Adrenal gland (tissue), 9 donors: ENCODE measurements at regions not wholly inside any gene's neighbourhood (a gene's known extent, or its start where the extent isn't known, plus 50 kb on each side); places are given as distances from the start of the nearest gene placed in this dataset.

Experiments
- DNase-seq, 7 donors: peaks; one replicate each; pipeline ENCODE4 v3.0.0-alpha.2; 2019 to 2020
- H3K27ac ChIP-seq, 5 donors: fragments of 200-600 bp; sonication (generic) in 4 of 5; 1 replicate in 3 of 5; 2 replicates in 2 of 5; pipeline versions ENCODE4 v1.5.1 to v1.8.0; 2016 to 2020; ENCODE audit warnings: mild to moderate bottlenecking in 1 of 5
- H3K27me3 ChIP-seq: fragments of 200-600 bp; 2 replicates; pipeline ENCODE4 v1.8.0; 2021
- H3K36me3 ChIP-seq, 2 donors: fragments of 200-600 bp; replicated peaks in 1 of 2; 1 replicate in 1 of 2; 2 replicates in 1 of 2; pipeline versions ENCODE4 v1.5.1 to v1.8.0; 2018 to 2022
- H3K4me1 ChIP-seq, 2 donors: fragments of 200-600 bp; replicated peaks in 1 of 2; 1 replicate in 1 of 2; 2 replicates in 1 of 2; pipeline versions ENCODE4 v1.5.1 to v1.8.0; 2018 to 2021
- H3K4me3 ChIP-seq, 4 donors: fragments of 200-600 bp; sonication (generic) in 3 of 4; one replicate each; pipeline ENCODE4 v1.5.1; 2016 to 2018
- H3K9me3 ChIP-seq, 3 donors: fragments of 200-600 bp; sonication (generic) in 1 of 3; replicated peaks in 1 of 3; 1 replicate in 2 of 3; 2 replicates in 1 of 3; pipeline versions ENCODE4 v1.5.1 to v1.8.0; 2016 to 2021
- CTCF ChIP-seq, 6 experiments: fragments of 450-650 bp in 4 of 6; fragments of 200-600 bp in 2 of 6; sonication (generic) in 1 of 6; IDR thresholded peaks; 1 replicate in 5 of 6; 2 replicates in 1 of 6; pipeline versions ENCODE4 v1.5.1 to v1.8.0; 2016 to 2021; ENCODE audit warnings: antibody characterized with exemption in 6 of 6, mild to moderate bottlenecking in 2 of 6, moderate library complexity in 1 of 6
- POLR2A ChIP-seq, 2 donors: fragments of 450-650 bp; IDR thresholded peaks; one replicate each; pipeline ENCODE4 v1.6.1; 2017; ENCODE audit warnings: antibody characterized with exemption in 2 of 2, mild to moderate bottlenecking in 2 of 2, moderate library complexity in 1 of 2
- WGBS, 4 donors: extraction: QIAGEN DNeasy Blood & Tissue Kit in 2 of 4; methylation state at CpG; one replicate each; pipeline versions ENCODE4 v1.1.5 to v1.1.7; 2013 to 2017; 5-methylcytosine and 5-hydroxymethylcytosine counted together
- intact Hi-C, 2 donors: fragments of 100-400 bp; cut with DNase I; formaldehyde crosslinking; loops; one replicate each; pipeline versions ENCODE4 v1.14.1 to v1.15.0; 2022 to 2023
- donor health status: healthy with polysubstance abuse.
- donor health status: Bipolar disorder and iron deficiency.
- donor health status: DM: yes; HTN: yes; CAD: no.
- donor health status: DM: no; HTN: no; CAD: no.
- donor health status: DM: no; HTN: no; CAD: no.

GRCh38 chr9:73412874-73413273 is 261.2 kb downstream of the ANXA1 start:
- Histone ChIP-seq H3K4me3 (no peak overlapping the region), H3K36me3 (no peaks in the 10 kb centered on the region), H3K27ac (no peak overlapping the region), H3K4me1 (no peaks in the 10 kb centered on the region), H3K9me3 (no peaks in the 10 kb centered on the region), H3K27me3 (no peaks in the 10 kb centered on the region)
- intact Hi-C loops, result no loop called here
- DNase-seq, result no peak
- TF ChIP-seq POLR2A (IDR thresholded peaks at IDR 0.05) (no peak), CTCF (IDR thresholded peaks at IDR 0.05) (no peak)

GRCh38 chr9:73423891-73424290 is 272.2 kb downstream of the ANXA1 start:
- no peaks in the 10 kb centered on the region for H3K4me1 ChIP-seq
- TF ChIP-seq POLR2A (IDR thresholded peaks at IDR 0.05) (no peak), CTCF (IDR thresholded peaks at IDR 0.05) (no peak)
- no peaks in the 10 kb centered on the region for H3K9me3 ChIP-seq
- 68 to 83% (median 77%) methylated on average over 1 of the region's 1 CpG for WGBS, 4 donors
- no peaks in the 10 kb centered on the region for H3K36me3 ChIP-seq
- H3K4me3 ChIP-seq, result no peak overlapping the region
- intact Hi-C loops, result no loop called here
- DNase-seq, result no peak
- no peak overlapping the region for H3K27ac ChIP-seq
- no peaks in the 10 kb centered on the region for H3K27me3 ChIP-seq

- TF ChIP-seq POLR2A (IDR thresholded peaks at IDR 0.05), result no peak
- no peak for TF ChIP-seq CTCF (IDR thresholded peaks at IDR 0.05)
- no peaks in the 10 kb centered on the region for H3K4me1 ChIP-seq
- 46 to 50% (median 49%) methylated on average over 5 of the region's 5 CpGs for WGBS, 4 donors
- no peak for DNase-seq
- H3K4me3 ChIP-seq, result no peak overlapping the region
- H3K36me3 ChIP-seq, result no peaks in the 10 kb centered on the region
- intact Hi-C loops, result no loop called here
- H3K27me3 ChIP-seq, result no peaks in the 10 kb centered on the region
- no peak overlapping the region for H3K27ac ChIP-seq
- no peaks in the 10 kb centered on the region for H3K9me3 ChIP-seq
Observed at GRCh38 chr9:73426269-73426668, 274.6 kb downstream of the ANXA1 start.

- no peaks in the 10 kb centered on the region for H3K36me3 ChIP-seq
- H3K4me1 ChIP-seq, result no peaks in the 10 kb centered on the region
- WGBS, 4 donors, result 66 to 77% (median 72%) methylated on average over 2 of the region's 2 CpGs
- TF ChIP-seq POLR2A (IDR thresholded peaks at IDR 0.05), result no peak
- TF ChIP-seq CTCF (IDR thresholded peaks at IDR 0.05), result no peak
- no peaks in the 10 kb centered on the region for H3K27me3 ChIP-seq
- no peak for DNase-seq
- H3K4me3 ChIP-seq, result no peak overlapping the region
- H3K9me3 ChIP-seq, result no peaks in the 10 kb centered on the region
- no peak overlapping the region for H3K27ac ChIP-seq
- intact Hi-C loops, result no loop called here
Observed at GRCh38 chr9:73434826-73435225, 283.2 kb downstream of the ANXA1 start.
